Activated naive CD4-positive, alpha-beta T cell (primary cell): ENCODE measurements at regions not wholly inside any gene's neighbourhood (a gene's known extent, or its start where the extent isn't known, plus 50 kb on each side); places are given as distances from the start of the nearest gene placed in this dataset.

Experiments used
- DNase-seq, 4 experiments: peaks; one replicate each; lab custom pipeline; 2025; lab: John Stamatoyannopoulos, UW

GRCh38 chr13:73258406-73258805, 199.6 kb downstream of the KLF5 start:
- no peak for DNase-seq

- DNase-seq: no peak
These were observed 196.0 kb downstream of the KLF5 start for GRCh38 chr13:73254827-73255226.

- no peak for DNase-seq
These were observed 192.9 kb downstream of the KLF5 start for GRCh38 chr13:73251626-73252265.

- no peak for DNase-seq
These were observed 191.3 kb downstream of the KLF5 start for GRCh38 chr13:73250061-73250460.

GRCh38 chr13:73248711-73249580, 190.1 kb downstream of the KLF5 start:
- no peak for DNase-seq

GRCh38 chr13:73248154-73248553, 189.3 kb downstream of the KLF5 start:
- no peak for DNase-seq

- DNase-seq: no peak
These were observed 186.4 kb downstream of the KLF5 start for GRCh38 chr13:73245246-73245645.

GRCh38 chr13:73244467-73244866, 185.7 kb downstream of the KLF5 start:
- no peak for DNase-seq

GRCh38 chr13:73242515-73243015, 183.8 kb downstream of the KLF5 start:
- no peak for DNase-seq

GRCh38 chr13:73240193-73240592, 181.4 kb downstream of the KLF5 start:
- DNase-seq: no peak

GRCh38 chr13:73235385-73235784, 176.6 kb downstream of the KLF5 start:
- no peak for DNase-seq

GRCh38 chr13:73231471-73231870, 172.7 kb downstream of the KLF5 start:
- DNase-seq: no peak

- DNase-seq: no peak
These were observed 171.9 kb downstream of the KLF5 start for GRCh38 chr13:73230716-73231115.

- no peak for DNase-seq
These were observed 169.7 kb downstream of the KLF5 start for GRCh38 chr13:73228546-73228945.

GRCh38 chr13:73225990-73226389, 167.2 kb downstream of the KLF5 start:
- DNase-seq: no peak

GRCh38 chr13:73224703-73225102, 165.9 kb downstream of the KLF5 start:
- DNase-seq: no peak

GRCh38 chr13:73223372-73223781, 164.6 kb downstream of the KLF5 start:
- DNase-seq: no peak

- no peak for DNase-seq
These were observed 164.0 kb downstream of the KLF5 start for GRCh38 chr13:73222627-73223305.

GRCh38 chr13:73220966-73221720, 162.3 kb downstream of the KLF5 start:
- no peak for DNase-seq

GRCh38 chr13:73218181-73218580, 159.4 kb downstream of the KLF5 start:
- no peak for DNase-seq

GRCh38 chr13:73216381-73216831, 157.6 kb downstream of the KLF5 start:
- no peak for DNase-seq

GRCh38 chr13:73215823-73216222, 157.0 kb downstream of the KLF5 start:
- DNase-seq: no peak
